Body of pancreas (tissue), 4 donors: ENCODE measurements at regions not wholly inside any gene's neighbourhood (a gene's known extent, or its start where the extent isn't known, plus 50 kb on each side); places are given as distances from the start of the nearest gene placed in this dataset.

Experiments
- ATAC-seq: fragments of 150-250 bp; one replicate; pipeline ENCODE4 v1.9.1; 2016
- DNase-seq, 4 donors: peaks; one replicate each; pipeline ENCODE4 v3.0.0-alpha.2; 2019
- H3K27ac ChIP-seq, 4 donors: fragments of 200-600 bp; sonication (generic); 1 replicate in 3 of 4; 2 replicates in 1 of 4; pipeline versions ENCODE4 v1.5.1 to v1.6.1; 2016 to 2019; ENCODE audit warnings: mild to moderate bottlenecking in 1 of 4, mixed read lengths in 1 of 4, moderate library complexity in 1 of 4
- H3K27me3 ChIP-seq, 2 donors: fragments of 200-600 bp; sonication (generic); one replicate each; pipeline ENCODE4 v1.6.0; 2016; ENCODE audit warnings: mild to moderate bottlenecking in 1 of 2
- H3K36me3 ChIP-seq, 2 donors: fragments of 200-600 bp; sonication (generic); replicated peaks in 1 of 2; 2 replicates each; pipeline ENCODE4 v1.5.1; 2016; ENCODE audit warnings: low read depth in 2 of 2; ENCODE audit not compliant: insufficient read depth in 1 of 2
- H3K4me1 ChIP-seq: fragments of 200-600 bp; sonication (generic); one replicate; pipeline ENCODE4 v1.6.0; 2016
- H3K4me3 ChIP-seq, 2 donors: fragments of 200-600 bp; sonication (generic); 1 replicate in 1 of 2; 2 replicates in 1 of 2; pipeline ENCODE4 v1.5.1; 2016 to 2019
- H3K9me3 ChIP-seq, 3 donors: fragments of 200-600 bp; sonication (generic); 1 replicate in 2 of 3; 2 replicates in 1 of 3; pipeline ENCODE4 v1.5.1; 2016
- CTCF ChIP-seq, 7 experiments: fragments of 450-650 bp in 4 of 7; fragments of 200-600 bp in 3 of 7; sonication (generic) in 3 of 7; IDR thresholded peaks; one replicate each; pipeline ENCODE4 v1.5.1; 2016 to 2019; ENCODE audit warnings: antibody characterized with exemption in 7 of 7
- POLR2A ChIP-seq, 3 donors: fragments of 450-650 bp; IDR thresholded peaks; one replicate each; pipeline ENCODE4 v1.6.1; 2016; ENCODE audit warnings: antibody characterized with exemption in 3 of 3, mild to moderate bottlenecking in 2 of 3
- WGBS, 2 donors: methylation state at CpG; one replicate each; pipeline ENCODE4 v1.1.5; 2017; 5-methylcytosine and 5-hydroxymethylcytosine counted together
- intact Hi-C: fragments of 100-400 bp; cut with DNase I; formaldehyde crosslinking; loops from one replicate; pipeline ENCODE4 v1.15.1; 2023

GRCh38 chr4:14877246-14878225 lies 124.7 kb upstream of the CPEB2 start:
- no peaks in the 10 kb centered on the region for H3K9me3 ChIP-seq
- no peaks in the 10 kb centered on the region for H3K27me3 ChIP-seq
- H3K4me1 ChIP-seq, result no peaks in the 10 kb centered on the region
- no peaks in the 10 kb centered on the region for H3K36me3 ChIP-seq
- TF ChIP-seq CTCF (IDR thresholded peaks at IDR 0.05) (no peak), POLR2A (IDR thresholded peaks at IDR 0.05) (no peak)
- no peak overlapping the region for H3K27ac ChIP-seq
- DNase-seq (peak in 1 of 4 donors; percentile 27), ATAC-seq (no peak)
- H3K4me3 ChIP-seq, result no peak overlapping the region
- WGBS, 2 donors, result 55 to 68% methylated on average over 6 of the region's 6 CpGs
- intact Hi-C loops, result no loop called here

- Histone ChIP-seq H3K36me3 (no peaks in the 10 kb centered on the region), H3K4me1 (no peaks in the 10 kb centered on the region), H3K4me3 (no peak overlapping the region), H3K27me3 (no peaks in the 10 kb centered on the region), H3K27ac (no peak overlapping the region), H3K9me3 (no peaks in the 10 kb centered on the region)
- ATAC-seq (no peak), DNase-seq (no peak)
- TF ChIP-seq CTCF (IDR thresholded peaks at IDR 0.05), result no peak
- no peak for TF ChIP-seq POLR2A (IDR thresholded peaks at IDR 0.05)
- intact Hi-C loops, result no loop called here
- 84 to 93% methylated on average over 3 of the region's 3 CpGs for WGBS, 2 donors
Observed at GRCh38 chr4:14878681-14879080, 123.6 kb upstream of the CPEB2 start.

- no peak overlapping the region for H3K27ac ChIP-seq
- ATAC-seq (no peak), DNase-seq (no peak)
- no peaks in the 10 kb centered on the region for H3K4me1 ChIP-seq
- H3K27me3 ChIP-seq, result no peaks in the 10 kb centered on the region
- no peak for TF ChIP-seq POLR2A (IDR thresholded peaks at IDR 0.05)
- TF ChIP-seq CTCF (IDR thresholded peaks at IDR 0.05), result no peak
- H3K9me3 ChIP-seq, result no peaks in the 10 kb centered on the region
- no peak overlapping the region for H3K4me3 ChIP-seq
- 78 to 82% methylated on average over 4 to 7 of the region's 7 CpGs for WGBS, 2 donors
- no peaks in the 10 kb centered on the region for H3K36me3 ChIP-seq
- intact Hi-C loops, result no loop called here
Observed at GRCh38 chr4:14879683-14880082, 122.6 kb upstream of the CPEB2 start.

GRCh38 chr4:14880805-14881204 lies 121.5 kb upstream of the CPEB2 start:
- intact Hi-C loops, result no loop called here
- H3K4me3 ChIP-seq, result no peak overlapping the region
- no peaks in the 10 kb centered on the region for H3K27me3 ChIP-seq
- H3K4me1 ChIP-seq, result no peaks in the 10 kb centered on the region
- H3K9me3 ChIP-seq, result no peaks in the 10 kb centered on the region
- no peaks in the 10 kb centered on the region for H3K36me3 ChIP-seq
- no peak overlapping the region for H3K27ac ChIP-seq
- no peak for ATAC-seq
- DNase-seq, result no peak
- 65 to 69% methylated on average over 2 of the region's 2 CpGs for WGBS, 2 donors
- TF ChIP-seq POLR2A (IDR thresholded peaks at IDR 0.05), result no peak
- TF ChIP-seq CTCF (IDR thresholded peaks at IDR 0.05), result no peak

- Histone ChIP-seq H3K4me3 (no peak overlapping the region), H3K27me3 (no peaks in the 10 kb centered on the region), H3K36me3 (no peaks in the 10 kb centered on the region), H3K4me1 (no peaks in the 10 kb centered on the region), H3K9me3 (no peaks in the 10 kb centered on the region), H3K27ac (no peak overlapping the region)
- TF ChIP-seq POLR2A (IDR thresholded peaks at IDR 0.05), result no peak
- no peak for TF ChIP-seq CTCF (IDR thresholded peaks at IDR 0.05)
- no peak for ATAC-seq
- DNase-seq, result no peak
- intact Hi-C loops, result no loop called here
- 91 to 95% methylated on average over 3 of the region's 3 CpGs for WGBS, 2 donors
Observed at GRCh38 chr4:14883166-14883565, 119.1 kb upstream of the CPEB2 start.
